ENCODE measurements at regions not wholly inside any gene's neighbourhood (a gene's known extent, or its start where the extent isn't known, plus 50 kb on each side); places are given as distances from the start of the nearest gene placed in this dataset.

DNA sequence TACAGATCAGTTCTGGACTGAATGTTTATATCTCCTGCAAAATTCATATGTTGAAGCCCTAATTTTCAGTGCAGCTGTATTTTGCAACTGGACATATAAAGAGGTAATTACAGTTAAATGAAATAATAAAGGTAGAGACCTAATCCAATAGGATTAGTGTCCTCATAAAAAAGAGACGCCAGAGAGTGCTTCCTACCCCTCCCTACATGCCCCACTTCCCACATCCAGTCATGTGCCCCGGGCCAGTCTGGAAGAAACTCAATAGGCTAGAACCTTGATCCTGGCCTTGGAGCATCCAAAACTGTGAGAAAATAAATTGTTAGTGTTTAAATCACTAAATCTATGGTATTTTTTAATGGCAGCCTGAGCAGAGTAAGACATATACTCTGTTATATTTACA, 172.3 kb downstream of the ALG10B start:
- H3K36me3 ChIP-seq, result no peaks in the 10 kb centered on the region
- DNase-seq, result no peak
- no peaks in the 10 kb centered on the region for H3K4me1 ChIP-seq
- TF ChIP-seq, protein P1, sequence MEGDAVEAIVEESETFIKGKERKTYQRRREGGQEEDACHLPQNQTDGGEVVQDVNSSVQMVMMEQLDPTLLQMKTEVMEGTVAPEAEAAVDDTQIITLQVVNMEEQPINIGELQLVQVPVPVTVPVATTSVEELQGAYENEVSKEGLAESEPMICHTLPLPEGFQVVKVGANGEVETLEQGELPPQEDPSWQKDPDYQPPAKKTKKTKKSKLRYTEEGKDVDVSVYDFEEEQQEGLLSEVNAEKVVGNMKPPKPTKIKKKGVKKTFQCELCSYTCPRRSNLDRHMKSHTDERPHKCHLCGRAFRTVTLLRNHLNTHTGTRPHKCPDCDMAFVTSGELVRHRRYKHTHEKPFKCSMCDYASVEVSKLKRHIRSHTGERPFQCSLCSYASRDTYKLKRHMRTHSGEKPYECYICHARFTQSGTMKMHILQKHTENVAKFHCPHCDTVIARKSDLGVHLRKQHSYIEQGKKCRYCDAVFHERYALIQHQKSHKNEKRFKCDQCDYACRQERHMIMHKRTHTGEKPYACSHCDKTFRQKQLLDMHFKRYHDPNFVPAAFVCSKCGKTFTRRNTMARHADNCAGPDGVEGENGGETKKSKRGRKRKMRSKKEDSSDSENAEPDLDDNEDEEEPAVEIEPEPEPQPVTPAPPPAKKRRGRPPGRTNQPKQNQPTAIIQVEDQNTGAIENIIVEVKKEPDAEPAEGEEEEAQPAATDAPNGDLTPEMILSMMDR (IDR thresholded peaks at IDR 0.05; ENCODE audit: low read depth, low read length), result no peak
- H3K4me3 ChIP-seq (ENCODE audit: low read depth, low read length), result no peak overlapping the region
- no peaks in the 10 kb centered on the region for H3K9me3 ChIP-seq
- no peaks in the 10 kb centered on the region for H3K27me3 ChIP-seq

GRCh38 chr12:38490073-38490472, 173.5 kb downstream of the ALG10B start:
- H3K9me3 ChIP-seq, result no peaks in the 10 kb centered on the region
- no peaks in the 10 kb centered on the region for H3K27me3 ChIP-seq
- H3K36me3 ChIP-seq, result no peaks in the 10 kb centered on the region
- H3K4me3 ChIP-seq (ENCODE audit: low read depth, low read length), result no peak overlapping the region
- DNase-seq, result no peak
- TF ChIP-seq, protein P1 (IDR thresholded peaks at IDR 0.05; ENCODE audit: low read depth, low read length), result no peak
- H3K4me1 ChIP-seq, result no peaks in the 10 kb centered on the region

- Histone ChIP-seq H3K9me3 (no peaks in the 10 kb centered on the region), H3K36me3 (no peaks in the 10 kb centered on the region), H3K4me3 (ENCODE audit: low read depth, low read length) (no peak overlapping the region), H3K27me3 (no peaks in the 10 kb centered on the region), H3K4me1 (no peaks in the 10 kb centered on the region)
- TF ChIP-seq, protein P1 (IDR thresholded peaks at IDR 0.05; ENCODE audit: low read depth, low read length), result no peak
- DNase-seq, result no peak
These were observed 174.4 kb downstream of the ALG10B start for GRCh38 chr12:38490941-38491340.

- TF ChIP-seq, protein P1 (IDR thresholded peaks at IDR 0.05; ENCODE audit: low read depth, low read length), result no peak
- H3K9me3 ChIP-seq, result no peaks in the 10 kb centered on the region
- no peaks in the 10 kb centered on the region for H3K27me3 ChIP-seq
- DNase-seq, result no peak
- no peak overlapping the region for H3K4me3 ChIP-seq (ENCODE audit: low read depth, low read length)
- H3K36me3 ChIP-seq, result no peaks in the 10 kb centered on the region
- no peaks in the 10 kb centered on the region; the same call in 1 of the 2 replicates for H3K4me1 ChIP-seq
These were observed 184.9 kb downstream of the ALG10B start for GRCh38 chr12:38501481-38501880.

DNA sequence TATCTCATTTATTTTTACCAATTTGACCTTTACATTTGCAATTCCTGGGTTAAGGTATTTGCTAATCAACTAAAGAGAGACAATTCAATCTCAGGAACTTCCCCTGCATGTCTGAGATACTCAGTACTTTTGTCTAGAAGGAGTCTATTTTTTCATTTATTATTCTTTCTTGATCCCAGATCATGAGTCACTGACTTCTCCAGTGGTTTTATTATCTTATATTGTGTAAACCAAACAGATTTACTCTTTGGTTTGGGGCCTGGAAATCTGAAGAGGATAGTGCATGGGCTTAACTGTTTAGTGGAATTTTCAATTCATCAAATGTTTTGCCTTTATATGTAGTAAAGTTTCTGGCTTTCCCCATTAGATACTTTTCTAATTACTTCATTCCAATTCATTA, 185.4 kb downstream of the ALG10B start:
- Histone ChIP-seq H3K4me3 (ENCODE audit: low read depth, low read length) (no peak overlapping the region), H3K4me1 (no peaks in the 10 kb centered on the region; the same call in 1 of the 2 replicates), H3K36me3 (no peaks in the 10 kb centered on the region), H3K9me3 (no peaks in the 10 kb centered on the region), H3K27me3 (no peaks in the 10 kb centered on the region)
- TF ChIP-seq, protein P1 (IDR thresholded peaks at IDR 0.05; ENCODE audit: low read depth, low read length), result no peak
- DNase-seq, result no peak

DNA sequence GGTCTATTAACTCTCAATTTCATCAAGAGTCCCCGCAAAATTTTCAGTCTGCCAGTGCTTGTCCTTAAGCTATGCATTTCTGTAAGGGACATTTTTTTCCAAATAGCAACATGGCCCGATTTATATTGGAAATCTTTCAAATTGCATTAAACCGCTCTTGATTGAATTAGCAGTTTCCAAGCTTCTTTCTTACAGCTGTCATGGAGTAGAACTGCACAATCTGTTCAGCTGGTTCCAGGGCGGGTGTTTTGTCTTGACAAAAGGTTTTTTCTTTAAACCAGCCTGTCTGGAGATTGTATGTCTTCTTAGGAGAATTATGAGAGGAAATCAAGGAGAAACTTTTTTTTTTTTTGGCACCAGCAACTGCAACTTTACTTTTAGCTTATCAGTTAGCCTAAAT, 185.8 kb downstream of the ALG10B start:
- no peaks in the 10 kb centered on the region for H3K9me3 ChIP-seq
- H3K27me3 ChIP-seq, result no peaks in the 10 kb centered on the region
- TF ChIP-seq, protein P1 (IDR thresholded peaks at IDR 0.05; ENCODE audit: low read depth, low read length), result no peak
- no peaks in the 10 kb centered on the region for H3K36me3 ChIP-seq
- H3K4me3 ChIP-seq (ENCODE audit: low read depth, low read length), result no peak overlapping the region
- H3K4me1 ChIP-seq, result no peaks in the 10 kb centered on the region; the same call in 1 of the 2 replicates
- peak; percentile 46 for DNase-seq
